GM21619 (cell line): ENCODE measurements at regions not wholly inside any gene's neighbourhood (a gene's known extent, or its start where the extent isn't known, plus 50 kb on each side); places are given as distances from the start of the nearest gene placed in this dataset.
"Not testable (repeated sequence)": the region's sequence is repeated elsewhere in the genome, so short reads cannot be mapped to it uniquely, and the experiment has no call there.

Experiments used
- ATAC-seq: cut with Tn5 transposase; IDR thresholded peaks from one replicate; pipeline ENCODE4 v1.9.1; 2021; ENCODE audit not compliant: unreplicated experiment

DNA sequence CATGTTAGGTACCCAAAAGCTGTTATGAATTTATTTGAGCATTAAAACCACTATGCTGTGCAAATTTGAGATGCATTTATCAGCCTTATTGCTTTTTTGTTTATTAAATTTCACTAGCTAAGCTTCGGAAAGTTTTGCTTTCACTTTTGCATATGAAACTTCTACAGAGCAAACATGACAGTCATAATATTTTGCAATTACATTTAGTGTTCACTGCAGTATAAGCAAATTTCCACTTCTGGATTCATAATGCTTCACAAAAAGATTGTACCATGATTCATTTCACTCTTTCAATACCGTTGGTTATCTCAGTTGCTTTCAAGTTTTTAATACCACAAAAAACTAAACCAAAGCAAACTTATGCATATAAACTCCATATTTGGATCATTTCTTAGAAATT is 228.7 kb upstream of the SLC8A1 start:
- peak; percentile 76 for ATAC-seq

DNA sequence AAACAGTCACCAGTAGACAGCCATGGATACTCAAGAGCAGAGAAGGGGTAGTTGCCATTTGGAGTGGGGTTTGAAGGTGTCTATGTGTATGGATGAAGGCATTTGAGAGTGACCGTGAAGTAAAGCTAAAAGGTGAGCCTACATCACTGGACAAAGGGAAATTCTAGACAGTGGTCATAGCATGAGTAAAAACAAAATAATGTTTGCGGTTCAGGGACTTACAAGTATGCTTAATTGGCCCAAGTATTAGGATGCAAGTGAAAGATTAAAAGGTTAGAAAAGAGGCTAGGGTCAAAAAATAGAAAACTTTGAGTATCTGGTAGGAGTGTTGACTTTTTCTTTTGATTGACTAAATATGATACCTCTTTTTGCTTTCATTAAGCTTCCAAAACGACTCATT is 238.1 kb upstream of the SLC8A1 start:
- no peak for ATAC-seq

DNA sequence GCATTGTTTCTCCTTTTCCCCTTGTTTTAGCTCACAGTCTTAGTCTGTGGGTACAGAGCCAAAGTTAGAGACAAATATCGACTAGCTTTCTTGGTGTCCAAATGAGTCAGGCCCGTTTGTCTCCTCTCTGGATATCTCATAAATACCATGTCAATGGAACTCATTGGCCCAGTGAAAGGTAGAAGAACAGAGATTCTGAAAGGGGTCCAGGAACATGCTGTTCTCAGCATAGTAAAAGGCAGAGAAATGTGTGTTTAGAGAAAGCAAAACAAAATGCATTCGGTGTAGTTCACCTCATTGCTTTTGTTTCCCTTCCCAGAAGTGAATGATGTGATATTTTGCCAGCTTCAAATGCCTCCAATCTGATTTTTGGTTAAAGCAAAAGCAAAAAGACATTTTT is 238.6 kb upstream of the SLC8A1 start:
- no peak for ATAC-seq

DNA sequence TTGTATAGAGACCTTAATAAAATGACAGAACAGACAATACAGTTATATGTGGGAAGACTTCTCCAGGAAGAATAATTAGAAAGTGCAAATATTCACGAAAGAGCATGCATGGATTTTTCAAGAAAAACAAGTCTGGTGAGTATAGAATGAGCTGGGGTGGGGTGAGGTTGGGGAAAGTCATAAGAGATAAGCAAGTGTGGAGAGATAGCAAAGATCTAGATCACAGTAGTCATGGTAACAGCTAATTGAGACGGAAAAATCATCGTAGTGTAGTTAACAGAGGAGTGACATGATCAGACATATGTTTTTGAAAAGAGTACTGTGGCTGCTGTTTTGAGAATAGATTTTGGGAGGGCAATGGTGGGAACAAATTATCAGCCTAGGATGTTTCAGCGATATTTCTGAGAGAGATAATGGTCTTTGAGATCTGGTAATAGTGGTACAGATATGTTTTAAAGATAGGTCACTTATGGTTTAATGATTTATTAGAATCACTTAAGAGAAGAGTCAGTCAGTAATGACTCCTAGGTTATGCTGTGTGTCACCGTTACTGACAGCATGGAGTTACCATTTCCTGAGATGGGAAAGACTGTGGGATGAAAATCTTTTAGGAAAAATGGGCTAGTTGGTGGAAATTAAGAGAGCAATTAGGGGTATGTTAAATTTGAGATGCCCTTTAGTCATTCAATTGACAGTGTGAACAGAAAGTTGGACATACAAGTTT is 248.5 kb upstream of the SLC8A1 start:
- ATAC-seq = no peak

DNA sequence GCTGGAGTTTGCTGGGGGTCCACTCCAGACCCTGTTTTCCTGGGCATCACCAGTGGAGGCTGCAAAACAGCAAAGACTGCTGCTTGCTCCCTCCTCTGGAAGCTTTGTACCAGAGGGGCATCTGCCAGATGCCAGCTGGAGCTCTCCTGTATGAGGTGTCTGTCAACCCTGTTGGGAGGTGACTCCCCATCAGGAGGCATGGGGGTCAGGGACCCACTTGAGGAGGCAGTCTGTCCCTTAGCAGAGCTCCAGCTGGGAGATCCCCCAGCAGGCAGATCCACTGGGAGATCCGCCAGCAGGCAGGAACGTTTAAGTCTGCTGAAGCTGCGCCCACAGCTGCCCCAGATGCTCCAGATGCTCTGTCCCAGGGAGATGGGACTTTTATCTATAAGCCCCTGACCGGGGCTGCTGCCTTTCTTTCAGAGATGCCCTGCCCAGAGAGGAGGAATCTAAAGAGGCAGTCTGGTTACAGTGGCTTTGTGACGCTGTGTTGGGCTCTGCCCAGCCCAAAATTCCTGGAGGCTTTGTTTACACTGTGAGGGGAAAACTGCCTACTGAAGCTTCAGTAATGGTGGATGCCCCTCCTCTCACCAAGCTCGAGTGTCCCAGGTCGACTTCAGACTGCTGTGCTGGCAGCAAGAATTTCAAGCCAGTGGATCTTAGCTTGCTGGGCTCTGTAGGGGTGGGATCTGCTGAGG is 260.5 kb upstream of the SLC8A1 start:
- ATAC-seq = not testable (repeated sequence)

DNA sequence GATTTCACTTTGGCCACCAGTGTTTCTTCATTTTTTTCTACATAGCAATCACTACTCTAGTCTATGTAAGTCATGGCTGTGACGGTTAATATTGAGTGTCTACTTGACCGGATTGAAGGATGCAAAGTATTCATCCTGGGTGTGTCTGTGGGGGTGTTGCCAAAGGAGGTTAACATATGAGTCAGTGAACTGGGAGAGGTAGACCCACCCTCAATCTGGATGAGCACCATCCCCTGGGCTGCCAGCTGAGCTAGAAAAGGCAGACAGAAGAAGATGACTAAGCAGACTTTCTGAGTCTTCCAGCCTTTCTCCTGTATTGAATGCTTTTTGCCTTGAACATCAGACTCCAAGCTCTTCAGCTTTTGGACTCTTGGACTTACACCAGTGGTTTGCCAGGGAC is 265.0 kb upstream of the SLC8A1 start:
- ATAC-seq = no peak

DNA sequence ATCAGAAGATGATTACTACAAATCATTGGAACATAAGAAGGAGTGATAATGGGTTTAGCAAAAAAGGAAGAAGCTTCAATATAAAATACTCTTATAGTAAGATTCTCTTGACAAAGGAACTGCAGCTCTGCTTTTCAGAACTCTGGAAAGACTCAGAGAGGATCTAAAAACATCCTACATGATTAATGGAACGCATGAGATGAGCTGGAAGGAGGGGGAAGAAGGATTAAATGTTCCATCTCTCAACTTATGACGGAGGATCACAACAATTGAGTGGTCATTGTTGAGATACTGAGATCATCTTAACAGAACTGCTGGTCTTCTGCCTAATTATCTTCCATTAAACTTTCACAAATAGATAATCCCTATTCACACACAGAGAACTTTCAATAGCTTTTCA is 267.5 kb upstream of the SLC8A1 start:
- ATAC-seq = no peak

DNA sequence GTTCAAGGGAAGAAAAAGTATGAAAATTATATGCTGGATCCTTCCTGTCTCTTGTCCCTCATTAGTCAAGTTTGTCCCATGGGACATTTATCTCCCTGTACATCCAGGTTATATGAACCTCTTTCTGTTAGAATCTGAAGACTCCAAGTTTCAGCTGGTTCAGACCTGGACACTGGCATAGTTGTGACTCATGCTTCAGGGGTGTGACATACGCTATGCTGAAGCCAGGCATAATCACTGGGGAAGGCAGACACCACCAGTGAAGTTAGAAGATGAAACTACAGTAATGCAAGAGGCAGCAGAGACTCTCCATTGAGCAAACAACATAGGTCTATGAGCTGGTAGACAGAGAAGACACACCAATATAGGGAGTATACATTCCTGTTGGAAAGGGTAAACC is 269.7 kb upstream of the SLC8A1 start:
- ATAC-seq = no peak

DNA sequence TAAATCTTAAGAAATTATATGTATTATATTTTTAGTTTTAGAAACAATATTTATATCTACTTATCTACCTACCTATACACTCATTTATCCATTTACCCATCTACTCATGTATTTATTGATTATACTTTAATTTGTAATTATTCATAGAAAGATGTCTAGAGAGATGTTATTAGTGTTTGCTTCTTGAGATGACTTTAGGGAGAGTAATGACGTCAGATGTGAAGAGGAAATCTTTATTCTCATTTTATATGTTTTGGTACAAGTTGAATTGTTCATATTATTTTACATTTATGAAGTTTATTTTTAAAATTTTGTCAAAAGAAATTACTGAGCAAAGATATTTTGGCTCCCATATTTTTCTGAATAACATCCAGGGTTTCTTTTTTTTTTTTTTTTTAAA is 271.3 kb upstream of the SLC8A1 start:
- ATAC-seq = no peak

DNA sequence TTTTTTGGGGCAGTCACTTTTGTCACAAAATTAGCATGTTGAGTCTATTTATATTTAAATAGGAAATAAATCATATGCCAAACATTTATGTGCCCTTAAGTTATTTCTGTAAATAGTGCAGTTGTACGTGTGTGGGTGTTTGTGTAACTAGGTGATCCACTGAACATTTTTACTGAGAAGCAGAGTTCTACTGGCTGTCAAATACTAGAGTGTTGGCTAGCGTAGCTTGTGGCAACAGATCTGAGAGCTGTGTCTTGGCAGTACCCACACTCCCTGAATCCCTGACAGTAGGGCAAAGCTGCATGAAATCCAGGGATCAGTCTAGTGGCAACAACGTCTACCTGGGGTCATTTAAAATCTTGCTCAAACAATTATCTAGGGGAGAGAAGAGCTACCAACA is 273.1 kb upstream of the SLC8A1 start:
- ATAC-seq = no peak

DNA sequence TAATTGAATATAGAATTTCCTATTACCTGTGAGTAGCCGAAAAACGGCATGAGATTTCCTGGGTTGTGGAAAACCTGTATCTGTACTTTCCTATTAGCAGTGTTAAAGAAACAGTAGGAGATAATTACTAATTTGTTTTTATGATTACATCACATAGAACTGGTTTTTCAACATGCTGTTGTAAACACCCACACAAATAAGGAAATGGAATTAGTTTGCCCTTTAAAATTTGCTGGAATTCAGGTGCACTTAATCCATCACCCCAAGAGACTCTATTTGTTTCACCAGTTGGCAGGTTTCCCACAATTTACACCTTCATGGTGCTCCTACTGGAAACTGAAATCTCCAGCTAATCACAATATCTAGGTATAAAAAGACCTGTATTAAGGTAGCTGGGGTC is 274.1 kb upstream of the SLC8A1 start:
- ATAC-seq = no peak

DNA sequence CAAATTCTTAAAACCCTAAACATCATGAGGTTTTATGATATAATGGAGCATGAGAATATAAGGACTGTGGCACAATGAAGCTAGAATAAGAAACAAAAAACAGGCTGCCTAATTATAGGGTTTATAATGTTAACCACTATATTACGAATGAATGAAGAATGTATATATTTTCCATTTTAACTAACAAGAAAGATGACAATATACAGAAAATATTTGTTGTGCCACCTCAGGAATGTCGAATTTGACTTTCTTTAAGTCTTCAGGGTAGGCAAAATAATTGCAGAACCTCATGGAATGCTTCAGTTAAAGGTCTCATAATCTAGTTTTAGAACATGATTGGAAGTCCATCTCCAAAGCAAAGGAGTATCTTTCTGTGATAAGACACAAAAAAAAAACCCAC is 282.9 kb upstream of the SLC8A1 start:
- ATAC-seq = no peak

DNA sequence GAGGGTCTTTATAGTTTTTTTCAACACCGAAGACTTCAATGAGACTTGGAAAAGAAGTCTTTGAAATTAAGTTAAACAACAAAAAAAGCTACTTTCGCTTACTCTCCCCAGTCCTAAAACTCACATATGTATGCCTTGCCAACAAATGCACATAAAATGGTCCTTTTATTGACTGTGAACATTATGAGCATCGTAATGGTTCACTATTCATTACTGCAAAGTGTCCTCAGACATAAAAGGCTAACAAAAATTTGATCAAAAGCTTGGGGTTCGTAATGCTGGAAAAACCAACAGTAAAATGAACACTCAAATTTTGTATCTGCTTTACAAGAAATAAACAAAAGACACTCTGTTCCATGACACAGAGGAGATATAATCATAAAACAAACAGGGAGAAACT is 285.3 kb upstream of the SLC8A1 start:
- no peak for ATAC-seq

DNA sequence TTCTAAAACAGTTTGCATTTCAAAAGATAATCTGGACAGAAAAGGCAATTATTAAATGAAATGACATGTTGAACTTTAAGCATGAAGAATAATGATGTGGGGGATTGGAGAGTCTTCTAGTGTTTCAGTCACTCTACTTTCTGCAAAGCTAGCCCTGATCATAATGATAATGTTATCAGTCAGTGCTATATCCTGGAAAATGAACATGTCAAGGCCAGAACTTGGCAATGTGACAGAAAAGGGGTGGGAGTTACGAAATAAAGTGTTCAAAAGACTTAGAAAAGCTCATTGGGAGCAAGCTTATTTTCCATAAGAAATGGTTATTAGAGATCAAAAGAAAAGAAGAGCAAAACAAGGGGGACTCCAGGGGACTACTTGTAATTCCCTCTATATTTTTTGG is 288.5 kb upstream of the SLC8A1 start:
- no peak for ATAC-seq

DNA sequence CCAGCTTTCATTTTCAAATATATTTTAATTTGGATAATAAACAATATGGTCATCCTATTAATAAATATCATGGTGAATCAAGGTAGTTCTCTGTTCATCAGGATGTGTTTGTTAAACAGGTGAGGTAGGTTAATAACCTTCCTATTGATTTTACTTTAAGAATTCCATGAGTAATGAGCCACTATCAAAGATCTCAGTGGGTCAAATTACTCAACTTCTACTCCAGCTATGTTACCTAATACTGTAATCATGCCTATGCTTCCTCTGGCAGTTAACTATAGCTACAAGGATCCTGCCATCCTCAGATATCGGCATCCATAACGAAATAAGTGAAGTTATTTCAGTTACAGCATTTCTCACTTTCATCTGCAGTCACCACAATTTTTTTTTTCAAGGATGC is 289.6 kb upstream of the SLC8A1 start:
- no peak for ATAC-seq

DNA sequence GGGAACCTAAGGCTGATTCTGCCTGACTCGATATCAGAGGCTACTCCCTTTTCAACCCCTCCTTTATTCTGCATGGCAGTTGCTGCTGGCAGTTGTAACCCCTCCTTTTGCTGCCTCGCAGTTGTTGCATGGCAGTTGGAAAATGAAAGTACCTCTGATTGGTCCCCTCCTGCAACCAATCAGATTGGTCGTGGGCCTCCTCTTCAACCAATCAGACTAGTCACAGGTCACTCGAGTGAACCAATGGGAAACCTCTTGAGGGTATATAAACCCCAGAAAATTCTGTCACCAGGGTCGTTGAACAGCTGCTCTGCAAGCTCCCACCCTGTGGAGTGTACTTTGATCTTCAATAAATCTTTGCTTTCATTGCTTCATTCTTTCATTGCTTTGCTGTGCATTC is 294.3 kb upstream of the SLC8A1 start:
- no peak for ATAC-seq

DNA sequence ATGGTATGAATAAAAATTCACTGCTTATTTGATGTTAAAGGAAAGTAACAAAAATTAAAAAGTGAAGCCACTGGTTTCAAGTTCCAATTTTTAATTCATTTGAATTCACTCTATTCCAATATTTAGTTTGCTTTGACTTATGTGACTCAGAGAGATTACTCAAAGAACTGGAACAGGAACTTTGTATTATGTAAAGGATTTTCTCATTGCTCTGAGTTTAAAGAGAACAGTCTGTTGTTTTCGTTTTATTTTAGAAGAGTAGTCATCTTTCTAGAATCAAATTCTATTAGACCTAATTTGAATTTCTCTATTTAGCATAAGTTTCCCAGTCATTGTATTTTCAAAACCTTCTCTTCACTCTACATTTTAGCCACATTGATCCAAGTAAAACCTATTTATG is 300.1 kb upstream of the SLC8A1 start:
- ATAC-seq = no peak

DNA sequence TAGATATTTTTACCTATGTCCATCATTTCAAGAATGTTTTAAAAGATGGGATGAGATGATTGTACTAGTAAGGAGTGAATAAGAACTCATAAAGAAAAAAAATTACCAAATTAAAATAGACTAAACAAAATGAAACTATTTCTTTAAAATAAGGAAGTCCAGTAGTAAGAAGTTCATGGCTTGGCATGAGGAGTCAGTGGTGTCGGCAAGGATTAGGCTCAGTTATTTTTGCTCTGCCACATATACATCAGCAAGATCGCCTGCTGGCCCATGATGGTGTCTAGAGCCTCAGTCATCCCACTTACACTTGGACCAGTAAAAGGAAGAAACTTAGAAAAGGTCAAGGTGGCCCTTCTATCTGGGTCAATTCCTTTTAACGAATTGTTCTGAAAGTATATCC is 300.9 kb upstream of the SLC8A1 start:
- ATAC-seq = no peak

DNA sequence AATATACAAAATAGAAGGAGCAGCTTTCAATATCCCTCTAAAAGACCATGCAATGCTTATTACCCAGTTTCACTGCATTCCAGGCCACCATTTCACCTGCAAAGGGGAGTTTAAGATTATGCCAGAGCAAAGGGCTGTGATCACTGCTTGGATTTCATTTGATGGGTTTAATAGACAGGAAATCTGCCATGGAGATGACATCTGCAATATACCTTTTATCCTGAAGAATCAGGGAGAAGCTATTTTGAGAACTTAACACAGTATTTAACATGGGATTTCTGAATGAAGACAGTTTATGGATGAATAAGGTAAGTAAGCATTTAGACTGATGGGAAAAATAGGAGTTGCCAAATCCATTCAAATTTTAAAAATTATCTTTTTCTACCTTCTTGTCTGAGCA is 303.0 kb upstream of the SLC8A1 start:
- ATAC-seq = no peak

DNA sequence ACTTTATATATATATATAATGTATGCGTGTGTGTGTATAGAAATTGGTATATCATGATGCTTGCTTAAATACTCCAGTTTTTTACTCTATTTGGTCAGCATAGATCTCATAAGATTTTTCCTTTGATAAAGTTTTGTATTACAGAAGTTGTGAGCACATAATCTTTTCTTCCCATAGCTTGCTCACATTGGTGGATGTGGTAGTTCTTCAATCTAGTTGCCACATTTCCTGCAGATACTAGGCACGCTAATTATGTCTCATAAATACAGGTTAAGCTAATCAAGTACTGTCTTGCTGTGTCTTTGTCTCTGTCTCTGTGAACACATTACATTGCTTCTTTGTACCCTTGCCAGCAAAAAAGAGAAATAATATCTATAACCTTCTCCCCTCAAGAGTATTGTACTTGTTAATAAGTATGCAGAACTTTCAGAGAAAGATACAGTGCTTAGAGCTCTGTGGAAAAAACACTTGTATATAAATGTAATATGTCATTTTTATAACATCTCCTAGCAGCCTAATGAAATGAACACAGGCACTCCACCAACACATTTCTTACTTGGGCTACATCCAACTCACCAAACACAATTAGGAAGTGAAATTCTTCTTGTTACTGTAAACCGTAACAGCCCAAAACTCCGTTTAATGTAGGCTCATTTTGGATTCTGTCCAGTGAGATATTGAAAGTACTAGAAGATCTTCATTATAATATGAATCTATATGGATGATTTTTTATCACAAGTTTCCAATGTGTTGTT is 306.7 kb upstream of the SLC8A1 start:
- ATAC-seq = no peak

DNA sequence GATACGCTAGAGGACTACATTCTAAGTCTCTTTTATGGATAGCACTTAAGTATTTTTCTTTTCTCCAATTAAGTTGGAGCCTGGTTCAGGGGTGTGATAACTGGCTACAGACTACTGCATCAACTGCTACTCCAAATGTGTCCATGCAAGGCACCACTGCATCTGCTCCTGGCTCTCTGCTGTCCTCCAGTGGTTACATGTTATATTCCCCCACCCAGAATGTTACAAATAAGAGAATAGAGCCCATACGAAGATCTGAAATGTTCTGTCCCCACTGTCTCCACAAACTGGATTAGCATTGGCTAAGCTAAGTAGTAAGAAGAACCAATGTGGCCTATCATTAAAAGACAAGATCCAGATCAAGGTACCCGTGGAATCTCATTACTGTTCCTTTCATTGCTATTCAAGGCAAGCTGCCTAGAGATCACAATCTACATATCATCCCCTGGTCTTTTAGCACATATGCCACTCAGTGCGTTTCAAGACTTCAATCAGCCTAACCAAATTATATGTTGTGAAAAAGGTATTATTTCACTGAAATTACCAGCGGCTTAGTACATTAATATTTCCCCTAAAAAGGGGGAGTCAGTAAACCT is 308.3 kb upstream of the SLC8A1 start:
- peak; percentile 69 for ATAC-seq

DNA sequence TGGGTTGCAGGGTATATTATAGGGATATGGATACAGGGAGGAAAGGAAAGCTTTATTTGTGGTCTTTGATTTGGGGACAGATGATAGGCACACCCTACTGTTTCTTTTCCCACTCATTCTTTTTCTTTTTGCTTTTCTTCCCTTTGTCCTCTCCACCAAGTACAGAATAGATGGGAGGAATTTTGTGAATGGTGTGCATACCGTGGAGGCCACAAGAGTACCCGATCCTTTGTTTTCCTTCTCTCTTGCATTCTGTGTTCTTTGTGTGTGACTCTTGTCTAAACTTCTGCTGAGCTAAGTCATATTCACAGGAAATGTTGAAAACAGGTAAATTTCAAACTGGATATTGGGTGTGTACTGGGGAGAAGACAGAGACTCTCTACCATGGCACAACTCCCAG is 321.4 kb upstream of the SLC8A1 start:
- ATAC-seq = no peak
